Islet precursor cell (in vitro differentiated cells): ENCODE measurements at regions not wholly inside any gene's neighbourhood (a gene's known extent, or its start where the extent isn't known, plus 50 kb on each side); places are given as distances from the start of the nearest gene placed in this dataset.
"Not testable (repeated sequence)": the region's sequence is repeated elsewhere in the genome, so short reads cannot be mapped to it uniquely, and the experiment has no call there.

ENCODE experiments used
- DNase-seq: peaks from one replicate; pipeline ENCODE4 v3.0.0-alpha.2; 2018

- DNase-seq = no peak
Measured at GRCh38 chr2:212766921-212767320, 228.3 kb upstream of the ERBB4 start.

GRCh38 chr2:212752730-212753351, 214.2 kb upstream of the ERBB4 start:
- DNase-seq = no peak

- DNase-seq = no peak
Measured at GRCh38 chr2:212745359-212745758, 206.8 kb upstream of the ERBB4 start.

GRCh38 chr2:212737392-212738172, 199.0 kb upstream of the ERBB4 start:
- no peak for DNase-seq

GRCh38 chr2:212736385-212736726, 197.8 kb upstream of the ERBB4 start:
- no peak for DNase-seq

- DNase-seq = no peak
Measured at GRCh38 chr2:212733273-212733672, 194.7 kb upstream of the ERBB4 start.

- DNase-seq = no peak
Measured at GRCh38 chr2:212732860-212733259, 194.3 kb upstream of the ERBB4 start.

- no peak for DNase-seq
Measured at GRCh38 chr2:212730994-212731393, 192.4 kb upstream of the ERBB4 start.

GRCh38 chr2:212728717-212729116, 190.1 kb upstream of the ERBB4 start:
- no peak for DNase-seq

- no peak for DNase-seq
Measured at GRCh38 chr2:212727751-212728150, 189.1 kb upstream of the ERBB4 start.

- no peak for DNase-seq
Measured at GRCh38 chr2:212726403-212726802, 187.8 kb upstream of the ERBB4 start.

- no peak for DNase-seq
Measured at GRCh38 chr2:212725180-212725579, 186.6 kb upstream of the ERBB4 start.

- no peak for DNase-seq
Measured at GRCh38 chr2:212723226-212723625, 184.6 kb upstream of the ERBB4 start.

- DNase-seq = no peak
Measured at GRCh38 chr2:212722046-212722445, 183.4 kb upstream of the ERBB4 start.

GRCh38 chr2:212721026-212721451, 182.4 kb upstream of the ERBB4 start:
- no peak for DNase-seq

GRCh38 chr2:212715411-212715810, 176.8 kb upstream of the ERBB4 start:
- not testable (repeated sequence) for DNase-seq

GRCh38 chr2:212713681-212714080, 175.1 kb upstream of the ERBB4 start:
- DNase-seq = no peak

- no peak for DNase-seq
Measured at GRCh38 chr2:212712991-212713390, 174.4 kb upstream of the ERBB4 start.

GRCh38 chr2:212712466-212712865, 173.9 kb upstream of the ERBB4 start:
- DNase-seq = no peak

GRCh38 chr2:212711856-212712255, 173.3 kb upstream of the ERBB4 start:
- DNase-seq = peak; percentile 68

- DNase-seq = no peak
Measured at GRCh38 chr2:212709280-212709679, 170.7 kb upstream of the ERBB4 start.

GRCh38 chr2:212708355-212708754, 169.8 kb upstream of the ERBB4 start:
- no peak for DNase-seq

GRCh38 chr2:212695426-212695825, 156.8 kb upstream of the ERBB4 start:
- no peak for DNase-seq

GRCh38 chr2:212694398-212694797, 155.8 kb upstream of the ERBB4 start:
- no peak for DNase-seq

GRCh38 chr2:212692466-212692865, 153.9 kb upstream of the ERBB4 start:
- DNase-seq = no peak
